Fibroblast of the aortic adventitia (primary cell): ENCODE measurements at regions not wholly inside any gene's neighbourhood (a gene's known extent, or its start where the extent isn't known, plus 50 kb on each side); places are given as distances from the start of the nearest gene placed in this dataset.
A peak's percentile ranks its signal among the peaks of the same experiment; 100 is the strongest.

Experiments
- DNase-seq: peaks from one replicate; pipeline ENCODE4 v3.0.0-alpha.2; 2010; ENCODE audit warnings: low read depth
- H3K4me3 ChIP-seq: 2 replicates; pipeline ENCODE4 v1.5.1; 2011; ENCODE audit warnings: low read depth, mild to moderate bottlenecking, control low read depth, low read length, moderate library complexity
- CTCF ChIP-seq: IDR thresholded peaks from 2 replicates; pipeline ENCODE4 v1.5.1; 2011; ENCODE audit warnings: mild to moderate bottlenecking, low read length, control low read depth, inconsistent platforms; ENCODE audit not compliant: insufficient read depth

GRCh38 chr13:44887515-44887914 is 101.8 kb downstream of the NUFIP1 start:
- no peak overlapping the region for H3K4me3 ChIP-seq
- no peak for DNase-seq
- TF ChIP-seq CTCF: no peak

- peak; percentile 81 for DNase-seq
- TF ChIP-seq CTCF: no peak
- H3K4me3 ChIP-seq: no peak overlapping the region
Measured at GRCh38 chr13:44884076-44884729, 105.1 kb downstream of the NUFIP1 start.

- DNase-seq: peak; percentile 72
- no peak overlapping the region for H3K4me3 ChIP-seq
- TF ChIP-seq CTCF: peak; percentile 61
Measured at GRCh38 chr13:44879452-44880058, 109.7 kb downstream of the NUFIP1 start.

- DNase-seq: no peak
- TF ChIP-seq CTCF: peak; percentile 37
Measured at GRCh38 chr13:44876782-44877324, 112.4 kb downstream of the NUFIP1 start.

GRCh38 chr13:44874886-44875630 is 114.2 kb downstream of the NUFIP1 start:
- no peak for DNase-seq
- no peak overlapping the region for H3K4me3 ChIP-seq
- TF ChIP-seq CTCF: no peak

More at GRCh38 chr13:44876782-44877324, 112.4 kb downstream of the NUFIP1 start:
- H3K4me3 ChIP-seq: no peak overlapping the region

- DNase-seq: no peak
- no peak overlapping the region for H3K4me3 ChIP-seq
- TF ChIP-seq CTCF: no peak
Measured at GRCh38 chr13:44874176-44874575, 115.1 kb downstream of the NUFIP1 start.
